Endothelial cell of umbilical vein (primary cell): ENCODE measurements at regions not wholly inside any gene's neighbourhood (a gene's known extent, or its start where the extent isn't known, plus 50 kb on each side); places are given as distances from the start of the nearest gene placed in this dataset.

Source experiments
- BruUV-seq: library from RNA; stranded (reverse); fragments of 400-500 nt; replicated peaks from 2 replicates; lab custom pipeline; 2021; lab: Mats Ljungman, UMichigan
- CTCF ChIA-PET: fragments of 300-600, 350-600 bp; sonication (Branson Sonifier 250); formaldehyde crosslinking; loops from one replicate; lab custom pipeline; 2021; ENCODE audit warnings: antibody characterized with exemption, inconsistent platforms; lab: Charles Lee
- POLR2A ChIA-PET: fragments of 300-600, 350-600 bp; sonication (Branson Sonifier 250); formaldehyde crosslinking; loops from one replicate; lab custom pipeline; 2021; ENCODE audit warnings: antibody characterized with exemption, inconsistent platforms; lab: Charles Lee
- DNase-seq: peaks from one replicate; pipeline ENCODE4 v3.0.0-alpha.2; 2011; ENCODE audit warnings: low read depth, low spot score
- FAIRE-seq: peaks from 2 replicates; lab custom pipeline; 2011; peaks lifted over from hg19 to GRCh38; lab: Jason Lieb, UNC
- H2AFZ ChIP-seq: 2 replicates; pipeline ENCODE4 v1.6.0; 2012; ENCODE audit warnings: low read depth, low read length, control low read depth, inconsistent platforms
- H3K27ac ChIP-seq: 2 replicates; pipeline ENCODE4 v1.5.1; 2011; ENCODE audit warnings: low read depth, mild to moderate bottlenecking, control low read depth, low read length, moderate library complexity; ENCODE audit not compliant: insufficient read depth
- H3K27me3 ChIP-seq, 2 experiments: 2 replicates each; pipeline versions ENCODE4 v1.6.0 to v1.6.1; 2011; ENCODE audit warnings: low read length in 2 of 2, mixed read lengths in 1 of 2; ENCODE audit not compliant: control insufficient read depth in 2 of 2, insufficient read depth in 2 of 2
- H3K36me3 ChIP-seq, 2 experiments: 2 replicates in 1 of 2; 3 replicates in 1 of 2; pipeline ENCODE4 v1.5.1; 2011; ENCODE audit warnings: low read length in 2 of 2, mild to moderate bottlenecking in 1 of 2, moderate library complexity in 1 of 2; ENCODE audit not compliant: control insufficient read depth in 2 of 2, insufficient read depth in 2 of 2; ENCODE audit errors: extremely low read depth in 1 of 2
- H3K4me1 ChIP-seq: 3 replicates; pipeline ENCODE4 v1.5.1; 2011; ENCODE audit warnings: mild to moderate bottlenecking, low read length; ENCODE audit not compliant: control insufficient read depth, insufficient read depth; ENCODE audit errors: extremely low read depth
- H3K4me2 ChIP-seq: 2 replicates; pipeline ENCODE4 v1.6.1; 2011; ENCODE audit warnings: low read length, control low read depth, mixed read lengths; ENCODE audit not compliant: insufficient read depth
- H3K4me3 ChIP-seq, 3 experiments: fragments of 200-600 bp in 1 of 3; sonication (generic), shearing (Covaris generic) in 1 of 3; replicated peaks in 1 of 3; 2 replicates each; pipeline ENCODE4 v1.5.1; 2011 to 2016; ENCODE audit warnings: control low read depth in 3 of 3, low read length in 3 of 3, mild to moderate bottlenecking in 2 of 3, inconsistent platforms in 1 of 3, low read depth in 1 of 3, moderate library complexity in 1 of 3; ENCODE audit not compliant: insufficient read depth in 1 of 3
- H3K79me2 ChIP-seq: 2 replicates; pipeline ENCODE4 v1.6.0; 2012; ENCODE audit warnings: low read length, inconsistent platforms; ENCODE audit not compliant: control insufficient read depth, insufficient read depth
- H3K9ac ChIP-seq: replicated peaks from 2 replicates; pipeline ENCODE3; 2011; ENCODE audit warnings: low read length, control low read depth; ENCODE audit not compliant: insufficient read depth; ENCODE audit errors: extremely low read depth
- H3K9me1 ChIP-seq: replicated peaks from 3 replicates; pipeline ENCODE4 v1.6.0; 2011; ENCODE audit warnings: mild to moderate bottlenecking, low read length; ENCODE audit not compliant: control insufficient read depth, insufficient read depth; ENCODE audit errors: extremely low read depth
- H3K9me3 ChIP-seq: replicated peaks from 2 replicates; pipeline ENCODE4 v1.5.1; 2012; ENCODE audit warnings: low read length, inconsistent platforms; ENCODE audit not compliant: control insufficient read depth, insufficient read depth
- H4K20me1 ChIP-seq: replicated peaks from 2 replicates; pipeline ENCODE3; 2011; ENCODE audit warnings: mild to moderate bottlenecking, low read length; ENCODE audit not compliant: control insufficient read depth, insufficient read depth; ENCODE audit errors: extremely low read depth
- EZH2 ChIP-seq: IDR thresholded peaks from 2 replicates; pipeline ENCODE4 v1.6.1; 2012; ENCODE audit warnings: borderline replicate concordance, low read depth, mild to moderate bottlenecking, moderate library complexity, low read length, inconsistent platforms; ENCODE audit not compliant: severe bottlenecking
- FOS ChIP-seq: IDR thresholded peaks from 2 replicates; pipeline ENCODE4 v1.6.1; 2011; ENCODE audit warnings: mild to moderate bottlenecking, low read length, moderate library complexity, borderline replicate concordance; ENCODE audit not compliant: insufficient read depth
- GATA2 ChIP-seq: IDR thresholded peaks from 2 replicates; pipeline ENCODE4 v1.7.0; 2011; ENCODE audit warnings: low read depth, mild to moderate bottlenecking, moderate library complexity, mixed read lengths, low read length; ENCODE audit not compliant: insufficient read length, insufficient read depth
- JUN ChIP-seq: IDR thresholded peaks from 2 replicates; pipeline ENCODE4 v1.6.1; 2011; ENCODE audit warnings: borderline replicate concordance, low read depth; ENCODE audit not compliant: insufficient read length, insufficient read depth
- MYC ChIP-seq: IDR thresholded peaks from one replicate; pipeline ENCODE4 v1.6.1; 2011; ENCODE audit warnings: mild to moderate bottlenecking, low read depth, low read length
- POLR2A ChIP-seq: IDR thresholded peaks from 2 replicates; pipeline ENCODE4 v1.6.1; 2012; ENCODE audit warnings: low read depth, mild to moderate bottlenecking, control low read depth, low read length
- POLR2AphosphoS5 ChIP-seq: IDR thresholded peaks from 2 replicates; pipeline ENCODE4 v1.6.1; 2012; ENCODE audit warnings: low read depth, mild to moderate bottlenecking, control low read depth, low read length, moderate library complexity; ENCODE audit not compliant: insufficient read depth
- dilution Hi-C: fragments of 300-500 bp; cut with MboI; formaldehyde crosslinking; loops from one replicate; pipeline ENCODE4 v1.15.0; 2019; ENCODE audit warnings: low sequenced_read_pairs; ENCODE audit not compliant: extremely low pct_ligation_motif_present
- intact Hi-C: fragments of 100-400 bp; cut with micrococcal nuclease; formaldehyde crosslinking; loops from one replicate; pipeline ENCODE4 v1.10.0; 2022
- TF ChIP-seq, protein P1 (sequence below), 2 donors: IDR thresholded peaks; 1 replicate in 1 of 2; 2 replicates in 1 of 2; pipeline ENCODE4 v1.5.1; 2011; ENCODE audit warnings: low read length in 2 of 2, mild to moderate bottlenecking in 2 of 2, moderate library complexity in 2 of 2, control low read depth in 1 of 2, inconsistent platforms in 1 of 2, low read depth in 1 of 2; ENCODE audit not compliant: insufficient read depth in 1 of 2; ENCODE audit errors: extremely low read depth in 1 of 2
- TF ChIP-seq, protein P2 (sequence below): IDR thresholded peaks from 2 replicates; pipeline ENCODE4 v1.6.1; 2011; ENCODE audit not compliant: insufficient read depth, insufficient read length

DNA sequence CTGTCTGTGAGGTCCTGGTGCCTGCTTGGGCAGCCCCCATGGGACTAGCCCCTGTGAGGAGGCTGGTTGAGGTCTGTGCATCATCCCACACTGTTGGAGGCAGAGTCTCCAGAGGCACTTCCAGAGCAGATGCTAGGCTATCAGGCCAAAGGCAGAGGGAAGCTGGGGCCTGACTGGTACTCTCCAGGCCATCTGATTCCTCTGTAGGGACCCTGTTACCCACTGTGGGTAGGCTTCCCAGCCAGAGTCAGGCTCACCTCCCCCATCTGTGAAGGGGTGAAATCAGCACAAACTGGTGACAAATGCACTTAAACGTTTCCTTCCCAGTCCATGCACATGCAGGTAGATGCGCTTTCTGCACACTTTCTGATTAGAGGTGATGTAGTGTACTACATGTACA is 212.6 kb upstream of the TOPAZ1 start:
- Histone ChIP-seq H3K9ac (no peak overlapping the region), H3K9me3 (no peaks in the 10 kb centered on the region), H3K36me3 (no peaks in the 10 kb centered on the region), H3K4me1 (no peaks in the 10 kb centered on the region), H3K4me2 (no peak overlapping the region), H3K27me3 (peaks cover under 1 to 7% of the 10 kb centered on the region in 2 experiments), H2AFZ (no peak overlapping the region), H3K27ac (no peak overlapping the region), H3K79me2 (no peaks in the 10 kb centered on the region), H3K4me3 (no peak overlapping the region), H4K20me1 (no peaks in the 10 kb centered on the region), H3K9me1 (no peaks in the 10 kb centered on the region)
- no TSS peak for BruUV-seq
- ChIA-PET POLR2A (no interaction called here), CTCF (no interaction called here)
- intact Hi-C loops (no loop called here), dilution Hi-C loops (no loop called here)
- DNase-seq (no peak), FAIRE-seq (no peak)
- no peak for TF ChIP-seq EZH2
- TF ChIP-seq JUN: no peak
- TF ChIP-seq, protein P1, sequence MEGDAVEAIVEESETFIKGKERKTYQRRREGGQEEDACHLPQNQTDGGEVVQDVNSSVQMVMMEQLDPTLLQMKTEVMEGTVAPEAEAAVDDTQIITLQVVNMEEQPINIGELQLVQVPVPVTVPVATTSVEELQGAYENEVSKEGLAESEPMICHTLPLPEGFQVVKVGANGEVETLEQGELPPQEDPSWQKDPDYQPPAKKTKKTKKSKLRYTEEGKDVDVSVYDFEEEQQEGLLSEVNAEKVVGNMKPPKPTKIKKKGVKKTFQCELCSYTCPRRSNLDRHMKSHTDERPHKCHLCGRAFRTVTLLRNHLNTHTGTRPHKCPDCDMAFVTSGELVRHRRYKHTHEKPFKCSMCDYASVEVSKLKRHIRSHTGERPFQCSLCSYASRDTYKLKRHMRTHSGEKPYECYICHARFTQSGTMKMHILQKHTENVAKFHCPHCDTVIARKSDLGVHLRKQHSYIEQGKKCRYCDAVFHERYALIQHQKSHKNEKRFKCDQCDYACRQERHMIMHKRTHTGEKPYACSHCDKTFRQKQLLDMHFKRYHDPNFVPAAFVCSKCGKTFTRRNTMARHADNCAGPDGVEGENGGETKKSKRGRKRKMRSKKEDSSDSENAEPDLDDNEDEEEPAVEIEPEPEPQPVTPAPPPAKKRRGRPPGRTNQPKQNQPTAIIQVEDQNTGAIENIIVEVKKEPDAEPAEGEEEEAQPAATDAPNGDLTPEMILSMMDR (IDR thresholded peaks at IDR 0.05; ENCODE audit: extremely low read depth in 1 of 2, insufficient read depth in 1 of 2, low read depth in 1 of 2, low read length in 2 of 2): no peak
- TF ChIP-seq POLR2A: no peak
- no peak for TF ChIP-seq POLR2AphosphoS5
- TF ChIP-seq FOS: no peak
- TF ChIP-seq GATA2: no peak
- no peak for TF ChIP-seq MYC
- TF ChIP-seq, protein P2, sequence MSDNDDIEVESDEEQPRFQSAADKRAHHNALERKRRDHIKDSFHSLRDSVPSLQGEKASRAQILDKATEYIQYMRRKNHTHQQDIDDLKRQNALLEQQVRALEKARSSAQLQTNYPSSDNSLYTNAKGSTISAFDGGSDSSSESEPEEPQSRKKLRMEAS: no peak
